K562 (cell line): ENCODE measurements at regions not wholly inside any gene's neighbourhood (a gene's known extent, or its start where the extent isn't known, plus 50 kb on each side); places are given as distances from the start of the nearest gene placed in this dataset.
"Not testable (repeated sequence)": the region's sequence is repeated elsewhere in the genome, so short reads cannot be mapped to it uniquely, and the experiment has no call there.

Experiments
- CEBPB ChIP-seq: fragments of 450-650 bp; IDR thresholded peaks from 2 replicates; pipeline ENCODE4 v1.6.1; 2016; ENCODE audit warnings: missing genetic modification characterization, missing compliant biosample characterization
- CREB1 ChIP-seq, 2 experiments: sonication (generic) in 1 of 2; formaldehyde crosslinking in 1 of 2; IDR thresholded peaks; 2 replicates each; pipeline versions ENCODE4 v1.6.1 to v1.8.0; 2012 to 2022; ENCODE audit warnings: inconsistent platforms in 1 of 2, mild to moderate bottlenecking in 1 of 2, missing genetic modification reagents in 1 of 2, moderate library complexity in 1 of 2
- EGR1 ChIP-seq: fragments of 450-650 bp; conservative IDR thresholded peaks from 2 replicates; pipeline ENCODE4 v1.6.1; 2017; ENCODE audit warnings: mild to moderate bottlenecking
- ETV5 ChIP-seq: sonication (generic); formaldehyde crosslinking; IDR thresholded peaks from 2 replicates; pipeline ENCODE4 v1.4.0; 2020; ENCODE audit warnings: low read depth, mild to moderate bottlenecking, missing genetic modification reagents
- FOXJ3 ChIP-seq: sonication (generic); formaldehyde crosslinking; IDR thresholded peaks from 2 replicates; pipeline ENCODE4 v1.4.0; 2020; ENCODE audit warnings: mild to moderate bottlenecking, missing genetic modification reagents
- KLF13 ChIP-seq: fragments of 450-650 bp; IDR thresholded peaks from 2 replicates; pipeline ENCODE4 v1.6.1; 2016; ENCODE audit warnings: missing genetic modification characterization, low read depth, mild to moderate bottlenecking, missing compliant biosample characterization, moderate library complexity, borderline replicate concordance
- NCOA1 ChIP-seq: fragments of 450-650 bp; IDR thresholded peaks from 2 replicates; pipeline ENCODE4 v1.6.1; 2016; ENCODE audit warnings: low read depth
- NONO ChIP-seq, 2 experiments: fragments of 200-400 bp in 1 of 2; fragments of 450-650 bp in 1 of 2; formaldehyde crosslinking in 1 of 2; IDR thresholded peaks; 2 replicates each; pipeline ENCODE4 v1.6.1; 2017; ENCODE audit warnings: low read depth in 2 of 2, mild to moderate bottlenecking in 2 of 2, moderate library complexity in 2 of 2, low read length in 1 of 2
- PURB ChIP-seq: sonication (generic); formaldehyde crosslinking; IDR thresholded peaks from 2 replicates; pipeline ENCODE4 v1.9.0; 2021; ENCODE audit warnings: low read depth, mild to moderate bottlenecking, missing genetic modification reagents
- ZBTB7A ChIP-seq: IDR thresholded peaks from 2 replicates; pipeline ENCODE4 v1.6.1; 2011; ENCODE audit warnings: low read depth, mild to moderate bottlenecking, low read length, moderate library complexity, borderline replicate concordance; ENCODE audit not compliant: control insufficient read depth
- ZNF668 ChIP-seq: fragments of 250-450 bp; sonication (Bioruptor Pico); IDR thresholded peaks from 2 replicates; pipeline ENCODE4 v1.8.0; 2022; ENCODE audit warnings: mild to moderate bottlenecking, inconsistent platforms
- TF ChIP-seq, protein P1 (sequence below), 2 experiments: IDR thresholded peaks; 2 replicates each; pipeline ENCODE4 v1.6.1; 2011; ENCODE audit warnings: borderline replicate concordance in 1 of 2, control low read depth in 1 of 2, low read depth in 1 of 2, low read length in 1 of 2, mild to moderate bottlenecking in 1 of 2, mixed read lengths in 1 of 2, moderate library complexity in 1 of 2; ENCODE audit not compliant: insufficient read depth in 1 of 2, insufficient read length in 1 of 2, poor library complexity in 1 of 2, severe bottlenecking in 1 of 2; ENCODE audit errors: extremely low read depth in 1 of 2

DNA sequence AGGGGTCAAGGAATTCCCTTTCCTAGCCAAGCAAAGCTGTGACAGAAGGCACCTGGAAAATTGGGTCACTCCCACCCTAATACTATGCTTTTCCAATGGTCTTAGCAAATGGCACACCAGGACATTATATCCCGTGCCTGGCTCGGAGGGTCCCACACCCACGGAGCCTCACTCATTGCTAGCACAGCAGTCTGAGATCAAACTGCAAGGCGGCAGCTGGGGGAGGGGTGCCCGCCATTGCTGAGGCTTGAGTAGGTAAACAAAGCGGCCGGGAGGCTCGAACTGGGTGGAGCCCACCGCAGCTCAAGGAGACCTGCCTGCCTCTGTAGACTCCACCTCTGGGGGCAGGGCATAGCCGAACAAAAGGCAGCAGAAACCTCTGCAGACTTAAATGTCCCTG is 429.9 kb downstream of the NPIPA8 start:
- not testable (repeated sequence) for TF ChIP-seq EGR1; CREB1 (IDR thresholded peaks at IDR 0.05); CREB1 (CRISPR knock-in tag; IDR thresholded peaks at IDR 0.05); KLF13 (tag); NCOA1; FOXJ3 (CRISPR knock-in tag); ZBTB7A; PURB (CRISPR knock-in tag); ETV5 (CRISPR knock-in tag); ZNF668 (CRISPR knock-in tag); NONO (IDR thresholded peaks at IDR 0.05; ENCODE audit: low read depth in 2 of 2, low read length in 1 of 2); CEBPB (tag)
- TF ChIP-seq, protein P1, sequence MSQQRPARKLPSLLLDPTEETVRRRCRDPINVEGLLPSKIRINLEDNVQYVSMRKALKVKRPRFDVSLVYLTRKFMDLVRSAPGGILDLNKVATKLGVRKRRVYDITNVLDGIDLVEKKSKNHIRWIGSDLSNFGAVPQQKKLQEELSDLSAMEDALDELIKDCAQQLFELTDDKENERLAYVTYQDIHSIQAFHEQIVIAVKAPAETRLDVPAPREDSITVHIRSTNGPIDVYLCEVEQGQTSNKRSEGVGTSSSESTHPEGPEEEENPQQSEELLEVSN (IDR thresholded peaks at IDR 0.05; ENCODE audit: borderline replicate concordance in 1 of 2, extremely low read depth in 1 of 2, insufficient read depth in 1 of 2, insufficient read length in 1 of 2, low read depth in 1 of 2, low read length in 1 of 2, poor library complexity in 1 of 2, severe bottlenecking in 1 of 2): not testable (repeated sequence)
